IPS DF 19.7 (cell line): ENCODE measurements at regions not wholly inside any gene's neighbourhood (a gene's known extent, or its start where the extent isn't known, plus 50 kb on each side); places are given as distances from the start of the nearest gene placed in this dataset.

Experiments
- DNase-seq: peaks from one replicate; pipeline ENCODE4 v3.0.0-alpha.2; 2013; ENCODE audit warnings: low read depth, low spot score

DNA sequence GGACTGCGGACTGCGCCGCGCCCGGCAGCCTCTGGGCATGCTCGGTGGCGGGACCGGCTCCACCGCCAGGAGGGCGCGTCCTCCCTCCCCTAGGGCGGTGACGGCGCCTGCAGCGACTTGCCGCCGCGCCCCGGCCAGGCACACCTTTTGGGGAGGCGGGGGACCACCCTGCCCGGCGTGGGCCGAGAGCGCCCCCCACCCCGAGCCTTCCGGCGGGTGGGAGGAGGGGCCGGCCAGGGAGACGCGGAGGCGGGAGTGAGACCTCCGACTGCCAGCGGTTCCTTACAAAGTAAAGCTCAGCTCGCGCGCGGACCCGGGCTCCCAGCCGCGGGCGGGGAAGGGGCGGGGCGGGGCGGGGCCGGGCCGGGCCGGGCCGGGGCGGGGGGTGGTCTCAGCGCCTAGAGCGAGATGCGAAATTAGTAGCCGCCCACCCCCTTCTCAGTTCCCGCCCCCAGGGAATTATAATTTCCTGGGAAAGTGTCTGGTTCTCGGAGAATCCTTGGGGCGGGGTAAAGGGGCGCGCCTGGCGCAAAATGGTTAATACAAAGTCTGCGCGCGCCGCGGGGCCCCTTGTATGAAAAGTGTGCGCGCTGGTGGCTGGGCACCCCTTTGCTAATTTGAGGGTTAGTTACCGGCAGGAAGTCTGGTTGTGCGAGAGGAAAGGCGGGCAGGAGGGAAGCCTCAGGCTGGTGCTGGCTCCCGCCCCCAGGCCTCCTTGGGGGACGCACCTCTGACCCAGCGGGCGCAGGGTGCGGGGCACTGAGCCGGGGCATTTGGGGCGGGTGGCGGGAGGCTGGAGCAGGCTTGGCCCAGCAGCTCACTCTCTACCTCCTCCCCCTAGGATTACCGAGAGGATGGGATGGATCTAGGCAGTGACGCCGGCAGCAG lies 224.8 kb upstream of the IL12A start:
- DNase-seq = no peak

DNA sequence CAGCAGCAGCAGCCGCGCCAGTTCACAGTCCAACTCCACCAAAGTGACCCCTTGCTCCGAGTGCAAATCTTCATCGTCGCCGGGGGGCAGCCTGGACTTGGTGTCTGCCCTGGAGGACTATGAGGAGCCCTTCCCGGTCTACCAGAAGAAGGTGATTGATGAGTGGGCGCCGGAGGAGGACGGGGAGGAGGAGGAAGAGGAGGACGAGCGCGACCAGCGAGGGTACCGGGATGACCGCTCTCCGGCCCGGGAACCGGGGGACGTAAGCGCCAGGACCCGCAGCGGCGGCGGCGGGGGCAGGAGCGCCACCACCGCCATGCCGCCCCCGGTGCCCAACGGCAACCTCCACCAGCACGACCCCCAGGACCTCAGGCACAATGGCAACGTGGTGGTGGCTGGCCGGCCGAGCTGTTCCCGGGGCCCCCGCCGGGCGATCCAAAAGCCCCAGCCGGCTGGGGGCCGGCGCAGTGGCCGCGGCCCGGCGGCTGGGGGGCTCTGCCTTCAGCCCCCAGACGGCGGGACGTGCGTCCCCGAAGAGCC lies 224.1 kb upstream of the IL12A start:
- DNase-seq = no peak

DNA sequence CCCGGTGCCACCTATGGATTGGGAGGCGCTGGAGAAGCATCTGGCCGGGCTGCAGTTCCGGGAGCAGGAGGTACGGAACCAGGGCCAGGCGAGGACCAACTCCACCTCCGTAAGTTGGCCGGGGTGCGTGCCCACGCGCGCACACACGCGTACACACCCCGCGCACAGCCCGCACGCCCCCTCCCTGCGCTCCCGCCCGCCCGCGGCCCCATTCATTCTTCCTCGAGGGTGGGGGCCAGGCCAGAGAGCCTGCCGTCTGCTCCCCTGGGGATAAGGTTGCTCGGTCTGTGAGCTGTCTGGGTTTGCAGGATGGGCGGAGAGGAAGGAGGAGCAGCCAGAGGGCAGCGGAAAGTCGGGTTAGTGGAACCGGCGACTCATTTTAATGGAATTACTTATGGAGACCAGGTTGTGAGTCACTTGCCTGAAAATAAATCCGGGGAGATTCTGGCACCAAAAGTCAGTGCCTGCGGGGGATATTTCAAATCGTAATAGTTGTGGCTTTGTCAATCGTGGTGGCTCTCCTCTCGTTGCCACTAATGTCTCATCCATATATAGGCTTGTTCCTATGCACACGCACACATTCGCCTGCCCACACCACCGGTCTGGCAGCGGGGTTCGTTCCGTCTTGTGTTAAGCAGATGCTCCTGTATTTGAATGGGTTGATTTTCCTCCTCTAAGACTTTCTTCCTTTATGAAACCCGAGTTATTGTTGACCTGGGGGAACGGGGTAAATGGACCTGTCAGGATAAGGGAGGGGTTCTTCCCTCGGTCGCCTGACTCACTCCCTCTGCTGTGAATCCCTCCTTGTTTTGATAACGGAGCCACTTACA lies 223.4 kb upstream of the IL12A start:
- DNase-seq = no peak

DNA sequence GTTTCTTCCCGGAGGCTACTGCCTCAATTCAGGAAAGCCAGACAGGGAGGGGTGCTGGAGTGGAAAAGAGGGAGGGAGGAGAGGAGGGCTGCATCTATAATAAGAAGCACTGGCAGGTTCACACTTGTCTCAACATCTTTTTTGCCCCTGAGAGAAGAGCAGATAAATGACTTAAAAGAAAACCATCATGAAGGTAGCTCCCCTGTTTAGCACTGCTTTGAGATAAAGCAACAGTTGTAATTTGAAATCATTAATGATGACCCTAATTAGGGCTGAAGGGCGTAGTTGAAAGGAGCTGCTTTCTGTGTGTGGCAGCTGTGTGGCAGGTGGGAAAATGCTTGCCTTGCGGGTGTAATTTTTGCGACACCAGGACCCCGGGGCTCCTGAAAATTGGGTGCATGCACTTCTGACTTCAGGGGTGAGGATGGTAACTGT lies 222.8 kb upstream of the IL12A start:
- DNase-seq = no peak

DNA sequence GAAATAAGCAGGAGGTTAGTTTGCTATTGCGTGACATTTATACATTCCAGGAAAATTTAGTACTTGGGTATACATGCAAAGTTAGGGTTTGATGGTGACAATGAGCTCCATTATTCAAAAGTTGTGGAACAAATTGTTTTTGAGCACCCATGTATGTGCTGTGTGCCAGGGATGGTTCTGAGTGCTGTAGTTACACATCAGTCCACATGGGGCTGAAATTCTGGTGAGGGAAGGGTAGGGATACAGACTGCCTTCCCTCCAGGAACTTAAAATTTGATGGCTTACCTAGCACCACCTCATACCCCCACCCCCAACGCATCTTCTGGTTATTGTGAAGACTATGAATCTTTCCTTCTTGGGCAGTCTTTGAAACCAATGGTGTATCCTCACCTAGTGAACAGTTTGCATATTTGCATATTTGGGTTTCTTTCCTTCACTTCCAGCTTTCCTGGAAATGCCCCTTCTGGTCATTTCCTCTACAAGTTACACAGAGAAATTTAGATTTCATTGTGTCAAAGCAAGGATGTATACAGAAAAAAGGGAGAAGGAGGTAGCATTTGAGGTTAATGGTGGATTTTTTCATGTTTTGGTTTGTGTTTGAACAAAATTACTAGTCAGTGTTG lies 222.0 kb upstream of the IL12A start:
- no peak for DNase-seq

DNA sequence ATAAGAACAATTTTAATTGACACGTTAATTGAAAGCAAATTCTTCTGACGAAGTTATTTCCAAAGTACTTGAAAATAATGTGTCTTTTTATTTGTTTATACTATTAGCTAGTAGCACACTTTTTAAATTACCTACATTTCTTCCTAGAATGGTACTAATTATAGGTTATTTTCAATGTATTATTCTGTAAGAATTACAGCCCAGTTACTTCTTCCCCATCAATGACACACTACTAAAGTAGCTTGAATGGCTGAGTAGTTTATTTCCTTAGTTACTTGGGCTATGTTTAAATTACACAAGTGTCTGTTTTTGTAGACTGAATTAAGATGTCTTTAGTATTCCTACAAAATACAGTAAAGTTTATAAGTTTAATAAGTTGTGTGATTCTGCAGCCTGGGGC lies 217.6 kb upstream of the IL12A start:
- no peak for DNase-seq

DNA sequence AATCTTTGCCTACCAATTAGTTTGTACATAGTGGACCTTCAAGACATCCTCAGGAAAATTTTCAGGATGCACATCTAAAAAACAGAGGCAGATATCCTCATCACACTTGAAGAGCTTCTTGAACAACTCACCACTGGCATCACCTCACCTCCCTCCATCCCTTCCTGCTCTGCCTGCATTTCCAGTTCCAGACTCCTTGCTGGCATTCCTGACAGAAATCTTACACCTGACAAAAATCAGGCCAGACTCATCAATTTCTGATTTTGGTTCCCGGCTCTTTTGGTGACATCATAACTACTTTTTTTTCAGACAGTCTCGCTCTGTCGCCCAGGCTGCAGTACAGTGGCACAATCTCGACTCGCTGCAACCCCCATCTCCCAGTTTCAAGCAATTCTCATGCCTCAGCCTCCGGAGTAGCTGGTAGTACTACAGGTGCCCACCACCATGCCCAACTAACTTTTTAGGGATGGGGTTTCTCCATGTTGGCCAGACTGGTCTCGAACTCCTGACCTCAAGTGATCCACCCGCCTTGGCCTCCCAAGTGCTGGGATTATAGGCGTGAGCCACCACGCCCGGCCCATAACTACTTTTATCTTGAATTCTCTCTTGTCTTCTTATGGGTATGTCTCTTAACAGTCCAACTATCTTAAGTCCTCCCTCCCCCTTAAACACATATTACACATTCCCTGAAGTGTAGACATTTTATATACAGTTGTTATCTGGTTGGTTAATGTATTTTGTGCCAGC lies 216.6 kb upstream of the IL12A start:
- DNase-seq = no peak

DNA sequence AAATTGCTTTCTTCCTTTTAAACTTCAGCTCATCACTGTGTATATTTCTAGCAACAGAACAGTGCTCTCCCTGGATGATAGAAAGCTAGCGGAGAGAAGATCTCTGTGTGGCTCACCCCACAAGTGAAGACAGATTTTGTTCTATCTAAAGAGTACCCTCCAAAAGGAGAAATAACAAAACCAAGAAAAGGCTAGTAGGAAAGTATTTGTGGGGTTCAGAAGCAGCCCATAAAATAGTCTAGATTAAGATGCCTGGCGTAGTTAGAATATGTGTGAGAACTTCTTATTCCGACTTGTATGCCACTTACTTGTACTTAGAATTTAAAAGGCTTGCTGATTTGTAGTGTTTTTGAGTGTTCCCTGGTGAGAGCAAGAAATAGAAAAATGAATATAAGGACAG lies 214.9 kb upstream of the IL12A start:
- DNase-seq = no peak

DNA sequence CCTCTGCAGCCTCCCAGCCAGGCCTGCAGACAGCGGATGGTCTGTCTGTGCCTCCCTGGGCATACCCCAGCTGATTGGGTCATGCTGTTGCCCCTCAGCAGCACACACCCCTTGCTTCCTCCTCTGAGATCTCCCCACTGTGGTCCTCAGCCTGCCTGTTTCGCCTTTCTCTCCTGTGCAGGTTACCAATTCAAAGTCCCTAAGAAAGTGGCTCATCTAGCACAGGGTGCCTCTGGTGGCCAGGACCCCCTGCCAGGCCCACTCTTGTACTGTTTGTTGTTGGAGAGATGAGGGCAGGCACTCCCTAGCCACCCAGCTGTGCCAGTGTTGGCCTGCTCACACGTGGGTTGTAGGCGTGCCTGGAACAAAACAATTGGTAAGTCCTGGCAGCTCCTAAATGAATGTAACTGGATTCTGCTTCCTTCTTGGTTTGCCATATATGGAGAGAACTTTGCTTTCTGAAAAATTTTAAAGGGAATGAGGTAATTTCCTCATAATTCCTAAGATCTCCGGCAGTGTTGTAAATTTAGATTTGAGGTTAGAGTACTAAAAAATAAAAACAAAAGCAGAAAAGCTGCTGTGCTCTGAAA lies 213.2 kb upstream of the IL12A start:
- DNase-seq = no peak

DNA sequence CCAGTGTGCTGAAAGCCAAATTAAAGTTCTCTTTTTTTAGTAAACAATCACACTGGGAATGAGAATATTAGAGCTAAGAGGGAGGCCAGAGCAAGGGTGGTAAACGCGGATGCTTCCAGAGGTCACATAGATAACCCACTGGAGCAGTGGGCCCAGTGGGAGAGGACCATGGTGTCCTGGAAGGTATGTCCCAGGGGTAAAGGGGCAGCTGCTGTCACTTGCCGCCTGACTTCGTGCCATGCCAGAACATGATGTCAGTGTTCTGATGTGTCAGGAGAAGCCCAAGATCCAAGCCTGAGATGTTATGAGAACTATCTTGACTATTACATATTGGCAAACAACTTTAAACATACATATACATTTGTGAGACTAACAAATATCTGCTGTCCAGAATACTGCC lies 211.9 kb upstream of the IL12A start:
- DNase-seq = no peak

DNA sequence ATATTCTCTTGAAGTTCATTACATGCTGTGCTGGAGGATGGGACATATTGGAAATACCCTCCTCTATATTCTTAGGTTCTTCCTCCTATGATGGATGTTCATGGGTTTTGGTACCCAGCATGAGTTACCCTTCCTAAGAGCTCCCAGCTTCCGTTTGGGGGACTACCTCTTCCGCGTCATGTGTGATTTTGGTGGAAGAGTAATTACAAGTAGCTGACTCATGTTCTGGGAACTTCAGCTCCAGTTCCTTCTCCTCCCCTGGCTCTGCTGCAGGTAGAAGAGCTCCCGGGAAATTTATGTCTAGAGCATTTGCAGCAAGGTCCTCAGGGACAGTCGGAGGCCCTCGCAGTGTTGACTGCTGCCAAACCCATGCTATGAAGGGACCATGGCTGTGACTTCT lies 208.8 kb upstream of the IL12A start:
- no peak for DNase-seq

DNA sequence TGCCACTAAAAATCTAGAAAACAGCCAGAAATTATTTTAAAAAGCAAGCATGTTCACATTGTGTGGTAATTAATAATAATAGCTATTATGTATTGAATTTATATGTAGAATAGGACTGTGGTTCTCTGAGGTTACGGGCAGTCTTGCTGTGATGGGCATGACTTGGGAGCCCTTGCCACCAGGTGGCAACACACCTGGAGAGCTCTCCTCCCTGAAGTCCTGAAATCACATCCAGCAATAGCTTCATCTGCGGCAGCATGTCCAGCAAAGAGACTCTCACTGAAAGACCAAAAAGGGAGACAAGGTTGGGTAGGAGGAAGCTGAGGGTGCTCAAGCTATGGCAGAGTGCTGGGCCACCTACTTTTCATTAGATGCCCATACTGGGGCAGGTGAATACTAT lies 206.8 kb upstream of the IL12A start:
- no peak for DNase-seq

DNA sequence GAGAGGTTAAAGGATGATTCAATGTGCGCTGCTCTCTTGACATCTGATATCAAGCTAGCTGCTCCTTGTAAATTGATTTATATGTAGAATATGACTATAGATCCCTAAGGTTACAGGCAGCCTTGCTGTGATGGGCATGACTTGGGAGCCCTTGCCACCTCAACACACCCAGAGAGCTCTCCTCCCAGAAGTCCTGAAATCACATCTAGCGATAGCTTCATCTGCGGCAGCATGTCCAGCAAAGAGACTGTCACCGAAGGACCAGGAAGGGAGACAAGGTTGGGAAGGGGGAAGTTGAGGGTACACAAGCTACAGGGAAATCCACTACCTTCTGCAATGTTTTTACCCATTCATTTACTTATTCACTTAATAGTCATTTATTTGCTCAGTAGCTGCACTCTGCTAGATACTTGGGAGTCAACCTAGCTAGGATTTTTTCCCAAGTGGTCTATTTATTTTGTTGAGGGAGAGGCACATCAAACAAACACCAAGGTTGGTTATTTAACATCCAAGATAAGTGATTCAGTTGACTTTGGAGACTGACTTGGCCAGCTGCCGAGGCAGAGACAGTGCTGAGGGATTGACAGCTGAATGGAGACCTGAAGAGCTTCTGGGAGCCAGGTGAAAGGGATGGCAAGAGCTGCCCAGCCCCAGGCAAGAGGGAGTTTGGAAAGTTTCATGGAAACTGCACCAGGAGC lies 205.8 kb upstream of the IL12A start:
- no peak for DNase-seq

DNA sequence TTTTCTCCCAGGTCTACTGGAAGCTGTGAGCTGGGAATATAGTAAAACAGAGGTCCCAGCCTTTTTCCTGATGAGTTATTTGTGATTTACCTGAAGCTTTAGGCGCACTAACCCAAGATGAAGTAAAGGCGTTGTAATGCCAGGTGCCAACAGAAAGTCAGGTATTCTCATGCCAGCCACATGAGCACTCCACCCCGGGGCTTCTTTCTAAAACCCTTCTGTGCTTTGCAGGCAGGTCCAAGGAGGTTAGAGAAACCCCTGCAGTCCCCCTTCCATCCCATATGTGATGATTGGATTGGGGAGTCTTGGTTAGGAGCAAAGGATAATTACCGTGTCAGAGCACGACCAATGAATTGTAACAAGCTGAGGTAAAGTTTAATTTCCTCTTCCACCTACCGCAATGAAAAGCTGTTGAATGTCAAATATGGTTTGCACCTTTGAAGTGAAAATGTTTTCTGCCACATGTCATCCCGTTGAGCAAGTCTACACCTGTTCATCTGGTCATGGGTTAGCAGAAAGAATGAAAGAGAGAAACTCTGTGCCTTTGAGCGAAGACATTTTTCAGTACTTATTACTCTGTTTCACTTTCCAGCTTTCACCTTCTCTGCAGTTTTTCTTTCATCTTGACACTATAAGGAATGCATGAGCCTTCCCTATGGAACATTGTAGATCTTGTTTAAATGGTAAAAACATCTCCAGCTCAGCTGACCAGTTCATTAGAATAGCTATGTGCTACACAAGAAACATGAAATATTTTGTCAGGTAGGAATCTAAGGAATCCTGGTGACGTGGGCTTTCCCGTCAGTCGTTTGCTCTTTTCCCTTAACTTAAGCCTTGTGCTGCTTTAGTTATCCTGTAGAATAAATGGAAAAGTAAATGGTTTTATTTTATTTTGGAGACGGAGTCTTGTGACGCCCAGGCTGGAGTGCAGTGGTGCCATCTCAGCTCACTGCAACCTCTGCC lies 204.6 kb upstream of the IL12A start:
- no peak for DNase-seq

DNA sequence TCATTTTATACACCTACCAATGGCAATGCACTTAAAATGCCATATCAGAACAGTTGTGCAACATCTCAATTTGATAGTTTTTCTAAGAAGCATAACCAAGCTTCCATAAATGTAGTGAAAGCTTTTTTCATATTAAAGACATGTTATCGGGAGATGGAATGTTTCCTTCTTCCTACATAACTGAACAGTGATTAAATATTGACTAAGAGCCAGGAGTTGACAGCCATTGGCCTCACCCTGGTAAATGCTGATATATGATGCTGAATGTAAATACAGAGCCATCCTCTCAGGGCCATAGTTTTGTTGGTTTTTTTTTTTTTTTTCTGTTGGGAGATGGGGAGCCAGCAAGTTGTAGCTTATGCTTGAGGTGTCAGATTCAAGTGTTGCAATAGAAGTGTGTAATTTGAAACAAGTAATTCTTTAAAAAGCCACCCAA lies 203.3 kb upstream of the IL12A start:
- no peak for DNase-seq

DNA sequence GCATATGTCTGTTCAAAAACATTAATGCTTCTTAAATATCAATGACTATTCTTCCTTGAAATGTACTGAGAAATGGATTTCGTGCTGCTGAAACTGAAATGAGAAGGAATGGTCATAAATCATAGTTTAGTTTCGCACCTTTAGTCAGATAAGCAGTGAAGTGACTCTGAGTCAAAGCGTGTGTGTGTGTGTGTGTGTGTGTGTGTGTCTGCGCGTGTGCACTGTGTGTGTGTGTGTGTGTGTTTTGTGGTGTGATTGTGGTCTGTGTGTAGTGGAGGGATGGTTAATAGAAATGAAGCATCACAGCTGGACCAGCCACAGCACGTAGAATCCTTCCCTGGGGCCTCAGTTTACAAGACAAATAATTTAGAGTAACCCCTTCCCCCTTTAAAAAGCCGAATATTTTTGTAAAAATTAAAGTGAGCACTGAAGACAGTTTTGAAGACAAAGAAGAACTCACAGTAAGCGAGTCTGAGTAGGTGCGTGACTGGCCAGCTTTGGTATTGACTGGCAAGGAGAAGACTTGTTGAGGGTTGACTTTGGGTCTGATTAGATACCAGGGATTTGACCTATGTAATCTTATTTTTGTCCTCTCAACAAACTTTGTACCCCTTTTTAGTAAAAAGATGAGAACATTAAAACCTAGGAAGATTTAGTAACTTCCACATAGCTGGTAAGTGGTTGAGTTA lies 202.0 kb upstream of the IL12A start:
- no peak for DNase-seq

DNA sequence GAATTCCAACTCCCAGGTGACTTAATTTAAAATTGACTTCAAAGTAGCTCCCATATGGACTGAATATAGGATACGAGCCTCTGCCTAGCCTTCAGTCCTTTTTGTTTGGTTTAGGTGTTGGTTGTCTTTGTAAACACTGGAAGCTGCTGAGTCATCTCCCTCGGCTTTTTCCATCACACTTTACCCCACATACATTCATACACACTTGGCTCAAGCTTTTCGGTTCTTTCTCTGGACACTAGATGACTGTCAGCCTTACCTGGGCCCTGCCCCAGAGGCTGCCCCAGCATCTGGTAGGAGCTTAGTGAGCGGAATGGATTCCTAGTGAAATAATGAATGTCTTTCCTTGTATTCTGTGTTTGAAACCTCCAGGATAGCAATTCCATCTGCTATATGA lies 201.5 kb upstream of the IL12A start:
- DNase-seq = no peak

DNA sequence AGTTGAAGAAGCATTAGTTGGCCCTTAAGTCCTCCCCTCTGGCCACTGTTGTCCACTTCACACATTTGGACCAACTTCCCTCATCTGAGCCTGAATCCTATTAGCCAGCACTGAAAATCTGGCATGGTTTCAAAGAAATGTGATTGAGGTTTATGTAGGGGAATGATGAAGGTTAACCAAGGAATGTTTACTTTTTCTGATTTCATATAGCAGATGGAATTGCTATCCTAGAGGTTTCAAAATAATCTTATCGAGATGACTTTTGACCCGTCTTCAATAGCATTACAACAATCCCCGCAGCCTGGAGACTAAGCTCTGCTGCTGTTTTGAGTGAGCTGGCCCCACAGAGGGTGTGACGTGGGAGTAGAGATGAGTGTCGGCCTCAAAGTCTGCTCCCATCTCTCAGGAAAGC lies 200.8 kb upstream of the IL12A start:
- DNase-seq = no peak

DNA sequence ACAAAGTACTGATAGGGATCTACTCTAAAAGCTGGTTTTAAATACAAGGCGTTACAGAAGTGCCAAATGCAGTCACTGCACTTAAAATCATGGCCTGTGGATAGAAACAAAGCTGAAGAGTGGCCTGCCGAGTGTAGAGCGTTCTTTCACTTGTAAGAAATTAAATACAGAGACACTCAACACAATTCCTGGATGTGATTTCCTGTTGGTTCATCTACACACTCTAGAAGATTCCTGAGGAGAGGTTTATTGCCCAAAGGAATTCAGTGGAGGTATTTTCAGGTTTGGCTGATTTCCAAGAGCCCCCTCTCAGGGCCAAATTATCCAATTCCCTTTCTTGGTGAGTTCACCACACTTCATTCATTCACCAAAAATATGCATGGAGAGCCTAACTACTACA lies 200.3 kb upstream of the IL12A start:
- DNase-seq = no peak
